ENCODE measurements at regions not wholly inside any gene's neighbourhood (a gene's known extent, or its start where the extent isn't known, plus 50 kb on each side); places are given as distances from the start of the nearest gene placed in this dataset.
"Not testable (repeated sequence)": the region's sequence is repeated elsewhere in the genome, so short reads cannot be mapped to it uniquely, and the experiment has no call there.

GRCh38 chr10:130689743-130690626 lies 553.8 kb downstream of the GLRX3 start:
- no peak for DNase-seq

DNA sequence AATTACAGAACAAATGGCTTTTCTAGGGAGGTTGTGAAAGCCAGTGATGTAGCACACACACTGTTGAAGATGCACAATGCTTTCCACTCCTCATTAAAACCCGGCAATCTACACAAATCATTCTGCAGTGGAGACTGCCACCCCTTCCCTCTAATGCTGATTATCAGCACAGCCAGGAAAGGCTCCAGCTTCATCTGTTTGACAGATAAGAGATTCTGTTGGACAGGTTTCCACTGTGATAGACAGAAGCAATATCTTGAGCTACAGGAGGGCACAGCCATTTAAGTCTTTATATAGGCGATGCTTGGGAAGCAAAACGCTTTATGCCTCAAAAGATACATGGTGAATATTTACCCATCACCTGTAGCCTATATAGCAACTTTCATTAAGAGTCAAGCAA lies 555.6 kb downstream of the GLRX3 start:
- DNase-seq = no peak

GRCh38 chr10:130696870-130697269 lies 560.7 kb downstream of the GLRX3 start:
- no peak for DNase-seq

GRCh38 chr10:130707389-130707979 lies 571.3 kb downstream of the GLRX3 start:
- DNase-seq = no peak

- no peak for DNase-seq
Observed at GRCh38 chr10:130708465-130709070, 572.4 kb downstream of the GLRX3 start.

DNA sequence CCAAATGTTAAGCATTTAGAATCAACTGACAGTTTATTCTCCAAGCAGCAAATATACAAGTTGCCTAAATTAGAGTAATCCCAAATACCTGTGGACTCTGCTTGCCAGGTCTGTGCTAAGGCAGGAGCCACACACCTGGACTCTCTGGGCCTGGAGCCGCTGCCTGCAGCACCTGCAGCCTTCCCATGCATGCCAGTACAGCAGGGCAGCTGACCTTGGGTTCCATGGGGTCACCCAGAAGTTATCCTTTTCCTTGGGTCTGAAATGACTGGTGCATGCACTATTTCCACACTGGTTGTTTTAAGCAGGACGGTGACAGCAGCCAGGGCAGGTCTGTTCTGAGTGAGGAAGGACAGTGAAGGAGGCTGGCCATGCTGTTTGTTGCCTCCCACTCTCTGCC lies 573.2 kb downstream of the GLRX3 start:
- DNase-seq = no peak

DNA sequence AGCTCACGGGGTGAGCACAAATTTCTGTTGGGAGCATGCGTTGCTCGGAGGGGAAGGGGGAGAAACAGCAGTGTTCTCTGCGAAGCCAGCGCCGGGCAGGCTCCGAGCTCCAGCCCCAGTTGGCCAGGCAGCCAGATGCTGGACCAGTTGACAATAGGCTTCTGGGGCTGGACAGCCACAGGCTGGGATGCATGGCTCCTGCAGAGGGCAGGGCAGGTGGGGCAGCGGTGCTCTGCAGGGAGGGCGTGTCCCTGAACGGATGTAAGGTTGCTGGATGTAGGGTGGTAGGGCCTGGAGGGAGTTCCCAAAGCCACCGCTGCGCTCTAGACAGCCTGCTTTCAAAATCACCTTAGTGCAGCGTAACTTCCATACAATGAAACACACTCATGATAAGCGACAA lies 574.9 kb downstream of the GLRX3 start:
- no peak for DNase-seq

- DNase-seq = no peak
Observed at GRCh38 chr10:130713135-130713534, 576.9 kb downstream of the GLRX3 start.

- no peak for DNase-seq
Observed at GRCh38 chr10:130713731-130714130, 577.5 kb downstream of the GLRX3 start.

GRCh38 chr10:130714742-130715467 lies 578.7 kb downstream of the GLRX3 start:
- DNase-seq = no peak

DNA sequence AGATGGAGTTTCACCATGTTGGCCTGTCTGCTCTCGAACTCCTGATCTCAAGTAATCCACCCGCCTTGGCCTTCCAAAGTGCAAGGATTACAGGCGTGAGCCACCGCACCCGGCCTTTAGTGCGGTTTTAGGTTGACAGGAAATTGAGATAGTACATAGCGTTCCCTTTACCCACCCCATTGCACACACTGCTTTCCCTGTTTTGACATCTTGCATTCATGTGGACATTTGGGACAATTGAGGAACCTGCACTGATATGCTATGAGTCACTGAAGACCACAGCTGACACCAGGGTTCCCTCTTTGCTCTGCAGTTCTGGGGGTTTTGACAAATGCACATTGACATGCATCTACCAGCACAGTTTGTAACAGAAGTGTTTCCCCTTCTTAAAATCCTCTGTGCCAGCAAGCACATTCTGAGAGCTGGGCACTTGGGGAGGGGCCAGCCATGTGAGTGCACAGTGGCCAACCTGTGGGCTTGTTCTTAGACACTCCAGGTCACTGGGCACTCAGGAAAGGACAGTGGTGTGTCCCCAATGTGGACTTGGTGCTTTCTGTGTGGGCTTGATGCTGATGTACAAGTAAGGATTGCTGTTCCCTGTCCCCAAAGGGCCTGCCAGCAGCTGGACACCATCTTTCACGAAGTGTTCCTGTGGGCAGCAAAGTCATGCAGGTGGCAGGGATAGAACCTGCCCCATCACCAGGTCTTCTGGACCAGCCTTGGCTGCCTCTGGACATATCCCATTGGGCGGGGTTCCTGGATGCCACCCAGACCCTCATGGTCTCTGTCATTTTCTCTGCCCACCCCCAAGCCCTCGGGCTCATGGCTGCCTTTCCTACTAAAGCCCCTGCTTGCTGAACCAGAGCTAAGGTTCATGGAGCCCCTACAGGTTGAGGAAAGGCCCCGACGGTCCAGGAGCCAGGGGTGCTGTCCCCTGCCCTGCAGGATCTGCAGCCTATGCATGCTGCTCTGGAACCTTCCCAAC lies 579.8 kb downstream of the GLRX3 start:
- no peak for DNase-seq

DNA sequence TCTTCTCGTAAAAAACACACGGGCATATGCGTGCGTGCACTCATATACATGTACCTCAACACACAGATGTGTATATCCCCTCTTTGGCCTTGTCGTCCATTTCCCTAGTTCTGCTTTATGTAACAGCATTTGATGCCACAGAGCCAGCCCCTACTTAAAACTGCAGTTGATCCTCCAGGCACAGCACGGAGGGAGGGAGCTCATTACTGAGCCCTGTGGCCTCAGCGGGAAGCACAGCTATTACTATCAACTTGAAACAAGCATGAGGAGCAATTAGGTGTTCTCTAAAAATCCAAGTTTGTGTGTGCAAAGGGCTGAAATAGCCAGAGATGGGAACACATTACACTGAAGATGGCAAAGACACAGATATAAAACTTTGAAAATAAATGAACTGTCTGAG lies 580.9 kb downstream of the GLRX3 start:
- DNase-seq = no peak

- DNase-seq = not testable (repeated sequence)
Observed at GRCh38 chr10:130718744-130719447, 582.7 kb downstream of the GLRX3 start.

DNA sequence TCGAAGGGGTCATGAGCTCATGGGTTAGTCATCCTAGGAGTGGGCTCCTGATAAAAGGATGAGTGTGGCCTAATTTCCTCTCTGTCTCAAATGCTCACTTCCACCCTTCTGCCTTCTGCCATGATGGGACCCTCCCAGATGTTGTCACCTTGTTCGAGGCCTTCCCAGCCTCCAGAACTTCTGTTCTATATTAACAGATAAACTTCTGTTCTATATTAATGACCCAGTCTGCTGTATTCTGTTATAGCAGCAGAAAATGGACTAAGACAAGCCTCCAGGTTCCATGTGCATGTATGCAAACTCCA lies 583.2 kb downstream of the GLRX3 start:
- no peak for DNase-seq

- no peak for DNase-seq
Observed at GRCh38 chr10:130720235-130720634, 584.0 kb downstream of the GLRX3 start.

- DNase-seq = no peak
Observed at GRCh38 chr10:130721971-130722370, 585.8 kb downstream of the GLRX3 start.

DNA sequence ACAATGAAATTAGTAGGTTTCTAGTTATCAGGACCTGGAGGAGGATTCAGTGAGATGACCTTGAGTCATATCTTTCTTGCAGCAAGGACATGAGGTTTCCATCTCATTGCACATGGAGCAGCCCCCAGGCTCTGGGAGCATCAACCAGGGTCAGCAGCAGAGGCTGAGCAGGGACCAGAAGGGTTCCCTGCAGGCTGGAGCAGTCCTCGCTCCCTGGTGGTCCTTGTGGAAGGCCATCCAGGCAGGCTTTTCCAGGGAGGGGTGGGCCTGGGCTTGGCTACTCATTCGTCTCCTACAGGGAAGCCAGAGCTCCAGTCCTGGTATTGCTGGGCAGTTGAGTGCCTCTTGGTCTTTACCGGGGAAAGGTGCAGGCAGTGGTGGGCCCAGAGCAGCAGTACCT lies 587.5 kb downstream of the GLRX3 start:
- DNase-seq = no peak

GRCh38 chr10:130725474-130725970 lies 586.0 kb downstream of the TCERG1L start:
- no peak for DNase-seq

GRCh38 chr10:130726996-130727725 lies 584.4 kb downstream of the TCERG1L start:
- DNase-seq = no peak

- no peak for DNase-seq
Observed at GRCh38 chr10:130727766-130728490, 583.6 kb downstream of the TCERG1L start.

Measured in activated CD8-positive, alpha-beta memory T cell treated with anti-CD3 and anti-CD28 coated beads, Interleukin-2, amount 50 U/mL, for 4 hours (primary cell).